ENCODE measurements at regions not wholly inside any gene's neighbourhood (a gene's known extent, or its start where the extent isn't known, plus 50 kb on each side); places are given as distances from the start of the nearest gene placed in this dataset.

DNA sequence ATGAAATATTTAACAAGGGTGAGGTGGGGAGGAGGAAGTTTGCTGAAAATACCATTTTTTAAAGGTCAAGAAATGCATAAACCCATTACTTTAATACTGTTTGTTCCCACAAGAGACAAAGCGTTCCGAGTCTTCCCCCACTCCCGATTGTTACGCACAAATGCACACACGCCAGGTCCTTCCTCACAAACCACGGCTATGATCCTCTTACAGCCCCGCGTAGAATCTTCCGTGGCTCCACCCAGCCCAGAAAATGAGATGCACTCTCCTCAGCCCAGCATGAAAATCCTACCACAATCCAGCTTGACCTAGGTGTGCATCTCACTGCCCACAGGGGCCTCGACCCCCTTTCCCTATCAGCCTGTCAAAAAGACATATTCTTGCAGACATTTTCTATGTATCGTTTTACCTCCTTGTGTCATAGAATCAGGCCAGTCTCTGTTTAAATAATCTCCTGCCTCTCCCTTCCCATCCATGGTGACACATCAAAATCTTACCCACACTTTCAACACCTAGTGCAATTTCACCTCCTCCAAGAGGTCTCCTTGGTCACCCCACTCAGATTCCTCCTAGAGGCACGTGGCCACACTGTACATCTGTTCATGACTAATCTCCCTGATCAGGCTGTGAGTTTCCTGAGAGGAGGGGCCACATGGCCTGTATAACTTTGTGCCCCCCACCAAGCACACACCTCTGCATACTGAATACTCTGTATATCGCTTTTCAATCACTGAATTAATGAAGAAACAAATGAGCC, 491.0 kb upstream of the KLHL29 start:
- Histone ChIP-seq H2AK5ac (ENCODE audit: low read depth, low read length) (no peak overlapping the region), H4K8ac (ENCODE audit: low read depth in 2 of 2, low read length in 2 of 2) (no peak overlapping the region), H3K9me3 (ENCODE audit: control insufficient read depth, insufficient read depth, low read length) (peaks cover 17% of the 10 kb centered on the region), H3K27ac (ENCODE audit: insufficient read depth, low read length) (no peak overlapping the region), H3K36me3 (ENCODE audit: control insufficient read depth, insufficient read depth, low read length) (no peaks in the 10 kb centered on the region), H2AK9ac (replicated peaks; ENCODE audit: low read depth, low read length, poor library complexity) (no peak overlapping the region), H2AFZ (replicated peaks; ENCODE audit: low read length, poor library complexity) (no peak overlapping the region), H4K5ac (ENCODE audit: low read depth, low read length) (no peak overlapping the region), H3K23ac (ENCODE audit: low read depth, low read length) (no peak overlapping the region), H3K18ac (ENCODE audit: low read depth, low read length) (no peak overlapping the region), H3K4me2 (ENCODE audit: low read depth, low read length) (no peak overlapping the region), H3K9me1 (ENCODE audit: insufficient read depth, low read length) (no peaks in the 10 kb centered on the region), H3K4me1 (ENCODE audit: control insufficient read depth, insufficient read depth, low read length) (no peaks in the 10 kb centered on the region), H2BK5ac (ENCODE audit: low read depth, low read length, poor library complexity, severe bottlenecking) (no peak overlapping the region), H3K56ac (ENCODE audit: extremely low read depth, insufficient read depth, low read length) (no peak overlapping the region), H2BK15ac (ENCODE audit: low read depth, low read length) (no peak overlapping the region), H3K4ac (ENCODE audit: low read depth, low read length) (no peak overlapping the region), H3K14ac (replicated peaks; ENCODE audit: low read depth, low read length) (no peak overlapping the region), H3K4me3 (ENCODE audit: insufficient read depth, low read depth, low read length) (no peak overlapping the region), H2BK120ac (ENCODE audit: low read depth, low read length) (no peak overlapping the region), H3K79me1 (ENCODE audit: low read depth in 1 of 2, low read length in 2 of 2) (no peaks in the 10 kb centered on the region), H3K9ac (ENCODE audit: low read depth, low read length) (no peak overlapping the region), H2BK20ac (ENCODE audit: low read depth, low read length) (no peak overlapping the region), H4K20me1 (ENCODE audit: insufficient read depth, low read length) (no peaks in the 10 kb centered on the region), H3K27me3 (ENCODE audit: control insufficient read depth, insufficient read depth, low read length) (no peaks in the 10 kb centered on the region), H4K91ac (ENCODE audit: insufficient read depth, low read depth, low read length) (no peak overlapping the region)
- ATAC-seq (ENCODE audit: low read depth) = no peak
- ChIA-PET CTCF (no interaction called here), POLR2A (ENCODE audit: unreplicated experiment) (no interaction called here)
- intact Hi-C loops (cut with micrococcal nuclease) = no loop called here
- no TSS peak for BruUV-seq (replicated peaks)
- TF ChIP-seq MAZ (IDR thresholded peaks at IDR 0.05; ENCODE audit: borderline replicate concordance, low read depth, low read length) = no peak
- TF ChIP-seq CEBPB (IDR thresholded peaks at IDR 0.05; ENCODE audit: low read depth, low read length) = no peak
- TF ChIP-seq NFE2L2 (IDR thresholded peaks at IDR 0.05; ENCODE audit: low read depth, low read length) = no peak
- TF ChIP-seq MAFK (IDR thresholded peaks at IDR 0.05; ENCODE audit: low read depth, low read length) = no peak
- TF ChIP-seq RCOR1 (IDR thresholded peaks at IDR 0.05; ENCODE audit: insufficient replicate concordance, low read length) = no peak
- TF ChIP-seq, protein P1, sequence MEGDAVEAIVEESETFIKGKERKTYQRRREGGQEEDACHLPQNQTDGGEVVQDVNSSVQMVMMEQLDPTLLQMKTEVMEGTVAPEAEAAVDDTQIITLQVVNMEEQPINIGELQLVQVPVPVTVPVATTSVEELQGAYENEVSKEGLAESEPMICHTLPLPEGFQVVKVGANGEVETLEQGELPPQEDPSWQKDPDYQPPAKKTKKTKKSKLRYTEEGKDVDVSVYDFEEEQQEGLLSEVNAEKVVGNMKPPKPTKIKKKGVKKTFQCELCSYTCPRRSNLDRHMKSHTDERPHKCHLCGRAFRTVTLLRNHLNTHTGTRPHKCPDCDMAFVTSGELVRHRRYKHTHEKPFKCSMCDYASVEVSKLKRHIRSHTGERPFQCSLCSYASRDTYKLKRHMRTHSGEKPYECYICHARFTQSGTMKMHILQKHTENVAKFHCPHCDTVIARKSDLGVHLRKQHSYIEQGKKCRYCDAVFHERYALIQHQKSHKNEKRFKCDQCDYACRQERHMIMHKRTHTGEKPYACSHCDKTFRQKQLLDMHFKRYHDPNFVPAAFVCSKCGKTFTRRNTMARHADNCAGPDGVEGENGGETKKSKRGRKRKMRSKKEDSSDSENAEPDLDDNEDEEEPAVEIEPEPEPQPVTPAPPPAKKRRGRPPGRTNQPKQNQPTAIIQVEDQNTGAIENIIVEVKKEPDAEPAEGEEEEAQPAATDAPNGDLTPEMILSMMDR (conservative IDR thresholded peaks at IDR 0.05; ENCODE audit: low read depth, low read length) = no peak
- no peak for TF ChIP-seq RFX5 (IDR thresholded peaks at IDR 0.05; ENCODE audit: low read depth, low read length)
- no peak for TF ChIP-seq CHD1 (IDR thresholded peaks at IDR 0.05; ENCODE audit: low read depth, low read length)
- 70% methylated on average over 5 of the region's 13 CpGs; no CpG with 5 or more reads in 1 of the 2 experiments for WGBS, 2 experiments (ENCODE audit: extremely low coverage in 2 of 2, insufficient read length in 1 of 2)
- DNase-seq = no peak
- dilution Hi-C loops (cut with HindIII; ENCODE audit: low sequenced_read_pairs, unreplicated experiment) = no loop called here
- in situ Hi-C loops (cut with MboI; ENCODE audit: low sequenced_read_pairs) = no loop called here

All from IMR-90 (cell line).